H1 (cell line): ENCODE measurements at regions not wholly inside any gene's neighbourhood (a gene's known extent, or its start where the extent isn't known, plus 50 kb on each side); places are given as distances from the start of the nearest gene placed in this dataset.

ENCODE experiments used
- CTCF ChIA-PET: fragments of 300-600 bp; sonication (Branson Sonifier 250); formaldehyde crosslinking; loops from one replicate; lab custom pipeline; 2021; ENCODE audit not compliant: partially characterized antibody; lab: Charles Lee
- POLR2A ChIA-PET: fragments of 300-600 bp; sonication (Branson Sonifier 250); formaldehyde crosslinking; loops from one replicate; lab custom pipeline; 2021; ENCODE audit warnings: inconsistent platforms; ENCODE audit not compliant: partially characterized antibody; lab: Charles Lee
- DNase-seq, 2 experiments: peaks; one replicate each; pipeline versions ENCODE4 v3.0.0 to v3.0.0-alpha.2; 2010 to 2022; ENCODE audit warnings: low spot score in 2 of 2, low read depth in 1 of 2, mixed read lengths in 1 of 2
- FAIRE-seq: peaks from 2 replicates; lab custom pipeline; 2011; peaks lifted over from hg19 to GRCh38; lab: Jason Lieb, UNC
- H2AFZ ChIP-seq: 2 replicates; pipeline ENCODE4 v1.8.1; 2012; ENCODE audit warnings: low read length, inconsistent platforms
- H2AK5ac ChIP-seq: 2 replicates; pipeline ENCODE4 v1.6.1; 2013; ENCODE audit warnings: low read depth, low read length
- H2BK120ac ChIP-seq: replicated peaks from 2 replicates; pipeline ENCODE3; 2013; ENCODE audit warnings: low read depth, low read length, inconsistent platforms
- H2BK12ac ChIP-seq: 2 replicates; pipeline ENCODE4 v1.6.1; 2013; ENCODE audit warnings: low read depth, low read length
- H2BK15ac ChIP-seq: 2 replicates; pipeline ENCODE4 v1.6.1; 2013; ENCODE audit warnings: low read length
- H2BK20ac ChIP-seq: 2 replicates; pipeline ENCODE4 v1.6.1; 2013; ENCODE audit warnings: low read length
- H2BK5ac ChIP-seq: 2 replicates; pipeline ENCODE4 v1.6.1; 2013; ENCODE audit warnings: low read depth, low read length
- H3K14ac ChIP-seq: 2 replicates; pipeline ENCODE4 v1.6.1; 2013; ENCODE audit warnings: inconsistent platforms; ENCODE audit not compliant: insufficient read length
- H3K18ac ChIP-seq: 2 replicates; pipeline ENCODE4 v1.6.1; 2013; ENCODE audit warnings: low read length; ENCODE audit errors: extremely low read depth
- H3K23ac ChIP-seq: 2 replicates; pipeline ENCODE4 v1.6.1; 2013; ENCODE audit warnings: inconsistent platforms; ENCODE audit not compliant: insufficient read length
- H3K23me2 ChIP-seq: 2 replicates; pipeline ENCODE4 v1.6.1; 2013; ENCODE audit warnings: low read depth, low read length
- H3K27ac ChIP-seq: 2 replicates; pipeline ENCODE4 v1.6.1; 2011; ENCODE audit warnings: low read depth, low read length, inconsistent platforms
- H3K27me3 ChIP-seq, 4 experiments: replicated peaks in 1 of 4; 1 replicate in 1 of 4; 2 replicates in 3 of 4; pipeline versions ENCODE4 v1.6.1 to v1.8.1; 2011 to 2013; ENCODE audit warnings: low read length in 3 of 4, mild to moderate bottlenecking in 3 of 4, inconsistent platforms in 2 of 4, mixed read lengths in 2 of 4, moderate library complexity in 1 of 4; ENCODE audit not compliant: control insufficient read depth in 3 of 4, insufficient read depth in 3 of 4; ENCODE audit errors: extremely low read depth in 1 of 4
- H3K36me3 ChIP-seq, 4 experiments: 2 replicates each; pipeline versions ENCODE4 v1.6.1 to v1.8.1; 2011 to 2013; ENCODE audit warnings: mild to moderate bottlenecking in 4 of 4, low read length in 3 of 4, moderate library complexity in 2 of 4, control low read depth in 1 of 4, inconsistent platforms in 1 of 4; ENCODE audit not compliant: insufficient read depth in 4 of 4, control insufficient read depth in 2 of 4
- H3K4ac ChIP-seq: replicated peaks from 2 replicates; pipeline ENCODE3; 2013; ENCODE audit warnings: low read length, low read depth, mixed read lengths, inconsistent platforms; ENCODE audit not compliant: insufficient read length
- H3K4me1 ChIP-seq, 4 experiments: replicated peaks in 1 of 4; 1 replicate in 1 of 4; 2 replicates in 3 of 4; pipeline versions ENCODE4 v1.6.1 to v1.8.1; 2011 to 2013; ENCODE audit warnings: low read length in 3 of 4, inconsistent platforms in 2 of 4, mixed read lengths in 1 of 4; ENCODE audit not compliant: insufficient read depth in 4 of 4, control insufficient read depth in 3 of 4
- H3K4me2 ChIP-seq, 2 experiments: 2 replicates each; pipeline versions ENCODE4 v1.6.1 to v1.8.1; 2011 to 2013; ENCODE audit warnings: low read depth in 2 of 2, low read length in 2 of 2, control low read depth in 1 of 2, inconsistent platforms in 1 of 2, mild to moderate bottlenecking in 1 of 2; ENCODE audit not compliant: insufficient read depth in 1 of 2
- H3K4me3 ChIP-seq, 4 experiments: fragments of 200-600, 300-600 bp in 1 of 4; sonication (generic), shearing (Covaris generic), sonication (Bioruptor Twin) in 1 of 4; 2 replicates each; pipeline versions ENCODE4 v1.5.1 to v1.8.1; 2011 to 2016; ENCODE audit warnings: low read length in 4 of 4, low read depth in 3 of 4, control low read depth in 2 of 4, inconsistent platforms in 2 of 4, mild to moderate bottlenecking in 2 of 4, mixed read lengths in 1 of 4, moderate library complexity in 1 of 4; ENCODE audit not compliant: insufficient read depth in 2 of 4; ENCODE audit errors: extremely low read depth in 1 of 4
- H3K56ac ChIP-seq: replicated peaks from 2 replicates; pipeline ENCODE3; 2013; ENCODE audit warnings: low read depth, mild to moderate bottlenecking, mixed read lengths, low read length, inconsistent platforms; ENCODE audit not compliant: insufficient read length
- H3K79me1 ChIP-seq: 2 replicates; pipeline ENCODE4 v1.6.1; 2013; ENCODE audit warnings: low read depth, low read length, control low read depth
- H3K79me2 ChIP-seq, 2 experiments: 2 replicates each; pipeline versions ENCODE4 v1.6.1 to v1.8.1; 2012 to 2013; ENCODE audit warnings: low read length in 2 of 2, mild to moderate bottlenecking in 2 of 2, inconsistent platforms in 1 of 2; ENCODE audit not compliant: insufficient read depth in 2 of 2, control insufficient read depth in 1 of 2
- H3K9ac ChIP-seq, 4 experiments: replicated peaks in 1 of 4; 1 replicate in 1 of 4; 2 replicates in 3 of 4; pipeline versions ENCODE4 v1.6.1 to v1.8.1; 2011 to 2013; ENCODE audit warnings: low read depth in 3 of 4, low read length in 3 of 4, control low read depth in 2 of 4, mild to moderate bottlenecking in 2 of 4, moderate library complexity in 2 of 4, inconsistent platforms in 1 of 4; ENCODE audit errors: extremely low read depth in 1 of 4
- H3K9me3 ChIP-seq, 2 experiments: 2 replicates each; pipeline versions ENCODE4 v1.6.1 to v1.8.1; 2012 to 2013; ENCODE audit warnings: mild to moderate bottlenecking in 2 of 2, moderate library complexity in 2 of 2, control low read depth in 1 of 2, inconsistent platforms in 1 of 2, low read depth in 1 of 2, low read length in 1 of 2, mixed read lengths in 1 of 2; ENCODE audit not compliant: insufficient read depth in 2 of 2
- H4K20me1 ChIP-seq, 2 experiments: replicated peaks in 1 of 2; 2 replicates each; pipeline versions ENCODE3 to v1.8.1; 2011 to 2013; ENCODE audit warnings: inconsistent platforms in 2 of 2, low read length in 2 of 2, mild to moderate bottlenecking in 1 of 2; ENCODE audit not compliant: insufficient read depth in 2 of 2, control insufficient read depth in 1 of 2
- H4K5ac ChIP-seq: 2 replicates; pipeline ENCODE4 v1.6.1; 2013; ENCODE audit warnings: low read length, low read depth, mixed read lengths, inconsistent platforms; ENCODE audit not compliant: insufficient read length
- H4K8ac ChIP-seq: 2 replicates; pipeline ENCODE4 v1.8.0; 2013; ENCODE audit warnings: mild to moderate bottlenecking, moderate library complexity, low read length, inconsistent platforms; ENCODE audit not compliant: insufficient read depth; ENCODE audit errors: extremely low read depth
- H4K91ac ChIP-seq: replicated peaks from 2 replicates; pipeline ENCODE3; 2013; ENCODE audit warnings: low read length, mixed read lengths, inconsistent platforms; ENCODE audit not compliant: insufficient read length
- KDM1A ChIP-seq: fragments of 200-600, 300-600 bp; sonication (generic); IDR thresholded peaks from 2 replicates; pipeline ENCODE4 v1.7.1; 2016; ENCODE audit warnings: mild to moderate bottlenecking, low read length, borderline replicate concordance
- KDM4A ChIP-seq: IDR thresholded peaks from one replicate; pipeline ENCODE4 v1.7.1; 2012; ENCODE audit warnings: low read depth, mild to moderate bottlenecking, moderate library complexity, low read length, inconsistent platforms; ENCODE audit not compliant: severe bottlenecking
- POLR2AphosphoS5 ChIP-seq: IDR thresholded peaks from 2 replicates; pipeline ENCODE4 v1.6.1; 2011; ENCODE audit warnings: low read depth, low read length
- whole genome bisulfite sequencing, 2 experiments: shearing (Covaris generic) in 1 of 2; methylation state at CpG; one replicate each; pipeline versions ENCODE4 v1.1.6 to v1.1.7; 2013 to 2015; ENCODE audit warnings: low lambda C conversion rate in 2 of 2, mixed read lengths in 2 of 2, inconsistent platforms in 1 of 2, low coverage in 1 of 2, missing lambda C conversion rate in 1 of 2; ENCODE audit not compliant: insufficient replicate concordance in 2 of 2, insufficient coverage in 1 of 2, insufficient read length in 1 of 2; ENCODE audit errors: extremely low coverage in 1 of 2, missing lambda C conversion rate in 1 of 2; 5-methylcytosine and 5-hydroxymethylcytosine counted together

DNA sequence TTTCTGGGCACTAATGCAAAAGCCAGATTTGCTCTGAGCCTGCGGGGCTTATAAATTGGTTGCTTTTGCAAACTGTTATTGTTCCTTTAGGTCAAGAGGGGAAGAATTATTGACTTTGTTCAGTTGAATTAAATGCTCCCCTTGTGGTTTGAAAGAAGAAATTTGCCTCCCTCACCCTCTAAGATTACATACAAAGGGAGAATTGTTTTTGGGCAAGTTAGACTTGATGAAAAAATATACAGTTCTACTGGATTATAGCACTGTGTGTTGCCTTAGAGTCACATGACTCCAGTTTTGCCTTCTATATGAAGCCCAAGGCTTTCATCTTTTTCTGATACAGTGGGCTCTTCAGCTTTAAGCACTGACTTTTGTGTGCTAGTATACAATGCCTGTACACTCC, 1265.8 kb upstream of the LRRTM3 start:
- Histone ChIP-seq H3K4me3 (no peak overlapping the region), H3K79me1 (no peaks in the 10 kb centered on the region), H3K36me3 (peaks cover 0 to 2% (median 0%) of the 10 kb centered on the region in 4 experiments; a peak in 2 of 8 replicates), H2BK20ac (no peak overlapping the region), H2AK5ac (no peak overlapping the region), H3K79me2 (no peaks in the 10 kb centered on the region), H3K23ac (no peak overlapping the region), H3K9ac (no peak overlapping the region), H3K4me1 (no peaks in the 10 kb centered on the region), H3K4me2 (no peak overlapping the region), H3K27ac (no peak overlapping the region), H3K14ac (no peak overlapping the region)
- WGBS, 2 experiments, result 100% methylated on average over 1 of the region's 1 CpG; no CpG with 5 or more reads in 1 of the 2 experiments
- no peak for DNase-seq
- no peak for TF ChIP-seq KDM1A
- TF ChIP-seq KDM4A, result no peak
- TF ChIP-seq POLR2AphosphoS5, result no peak
- TF ChIP-seq, all 59 proteins: peak for 0
- Histone ChIP-seq H3K9me3 (peaks cover 0 to 8% of the 10 kb centered on the region in 2 experiments; a peak in 3 of 4 replicates), H3K27me3 (no peaks in the 10 kb centered on the region), H4K20me1 (no peaks in the 10 kb centered on the region), H4K8ac (no peak overlapping the region), H3K18ac (no peak overlapping the region), H3K23me2 (no peaks in the 10 kb centered on the region; the same call in 1 of the 2 replicates), H2BK15ac (no peak overlapping the region), H2BK120ac (no peak overlapping the region), H3K56ac (no peak overlapping the region), H2BK5ac (no peak overlapping the region), H4K5ac (no peak overlapping the region), H4K91ac (no peak overlapping the region), H2AFZ (no peak overlapping the region), H3K4ac (no peak overlapping the region), H2BK12ac (no peak overlapping the region)
- no peak for FAIRE-seq
- ChIA-PET CTCF (interaction anchor here (0.5 kb wide), 1 partner anchor 1015 kb away, joined by 3 read pairs; no protein-coding TSS in a partner anchor), POLR2A (no interaction called here)
